ENCODE measurements at regions not wholly inside any gene's neighbourhood (a gene's known extent, or its start where the extent isn't known, plus 50 kb on each side); places are given as distances from the start of the nearest gene placed in this dataset.
A peak's percentile ranks its signal among the peaks of the same experiment; 100 is the strongest.

- H3K4me1 ChIP-seq (ENCODE audit: control insufficient read depth, insufficient read depth, low read length): no peaks in the 10 kb centered on the region
- H3K9me3 ChIP-seq (ENCODE audit: control insufficient read depth, low read length): no peaks in the 10 kb centered on the region
- no peak for DNase-seq
- 51% methylated on average over 7 of the region's 7 CpGs for WGBS
- ATAC-seq: no peak
- no peak overlapping the region for H3K4me3 ChIP-seq (ENCODE audit: low read length)
- H3K27ac ChIP-seq (ENCODE audit: low read length): no peak overlapping the region
- no peaks in the 10 kb centered on the region for H3K27me3 ChIP-seq (ENCODE audit: control insufficient read depth, insufficient read depth)
- intact Hi-C loops (cut with DNase I): no loop called here
Observed at GRCh38 chr18:37741032-37741623, 175.5 kb upstream of the CELF4 start.

DNA sequence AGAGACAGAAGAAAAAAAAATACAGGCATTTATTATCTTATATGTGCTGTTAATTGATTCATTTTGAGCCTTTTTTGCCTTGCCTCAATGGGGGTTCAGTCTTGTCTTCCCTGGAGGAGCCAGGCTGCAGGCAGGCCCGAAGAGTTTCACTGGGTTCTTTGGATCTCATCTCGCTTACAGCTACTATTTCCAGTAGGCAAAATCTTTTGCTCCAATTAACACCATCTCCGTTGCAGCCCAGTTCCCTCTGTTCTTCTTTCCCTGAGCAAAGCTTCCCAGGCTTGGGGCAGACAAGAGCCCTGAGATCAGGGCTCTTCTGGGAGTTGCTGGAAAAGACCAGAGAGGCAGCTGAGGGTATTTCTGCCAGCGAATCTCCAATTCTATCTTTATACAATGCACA, 168.8 kb upstream of the CELF4 start:
- Histone ChIP-seq H3K27ac (ENCODE audit: low read length) (no peak overlapping the region), H3K4me1 (ENCODE audit: control insufficient read depth, insufficient read depth, low read length) (no peaks in the 10 kb centered on the region), H3K9me3 (ENCODE audit: control insufficient read depth, low read length) (no peaks in the 10 kb centered on the region), H3K4me3 (ENCODE audit: low read length) (no peak overlapping the region), H3K27me3 (ENCODE audit: control insufficient read depth, insufficient read depth) (no peaks in the 10 kb centered on the region)
- WGBS: 80% methylated on average over 4 of the region's 4 CpGs
- intact Hi-C loops (cut with DNase I): no loop called here
- DNase-seq (no peak), ATAC-seq (no peak)

GRCh38 chr18:37729716-37730115, 164.1 kb upstream of the CELF4 start:
- DNase-seq: no peak
- Histone ChIP-seq H3K27me3 (ENCODE audit: control insufficient read depth, insufficient read depth) (no peaks in the 10 kb centered on the region), H3K4me1 (ENCODE audit: control insufficient read depth, insufficient read depth, low read length) (no peaks in the 10 kb centered on the region), H3K9me3 (ENCODE audit: control insufficient read depth, low read length) (no peaks in the 10 kb centered on the region), H3K4me3 (ENCODE audit: low read length) (no peak overlapping the region), H3K27ac (ENCODE audit: low read length) (no peak overlapping the region)
- 81% methylated on average over 5 of the region's 5 CpGs for WGBS
- ATAC-seq: no peak
- intact Hi-C loops (cut with DNase I): no loop called here

- no peak for DNase-seq
- 90% methylated on average over 4 of the region's 4 CpGs for WGBS
- no peak for ATAC-seq
- no peaks in the 10 kb centered on the region for H3K4me1 ChIP-seq (ENCODE audit: control insufficient read depth, insufficient read depth, low read length)
- no peak overlapping the region for H3K4me3 ChIP-seq (ENCODE audit: low read length)
- H3K9me3 ChIP-seq (ENCODE audit: control insufficient read depth, low read length): no peaks in the 10 kb centered on the region
- no peaks in the 10 kb centered on the region for H3K27me3 ChIP-seq (ENCODE audit: control insufficient read depth, insufficient read depth)
- intact Hi-C loops (cut with DNase I): no loop called here
- H3K27ac ChIP-seq (ENCODE audit: low read length): no peak overlapping the region
Observed at GRCh38 chr18:37724206-37724605, 158.6 kb upstream of the CELF4 start.

DNA sequence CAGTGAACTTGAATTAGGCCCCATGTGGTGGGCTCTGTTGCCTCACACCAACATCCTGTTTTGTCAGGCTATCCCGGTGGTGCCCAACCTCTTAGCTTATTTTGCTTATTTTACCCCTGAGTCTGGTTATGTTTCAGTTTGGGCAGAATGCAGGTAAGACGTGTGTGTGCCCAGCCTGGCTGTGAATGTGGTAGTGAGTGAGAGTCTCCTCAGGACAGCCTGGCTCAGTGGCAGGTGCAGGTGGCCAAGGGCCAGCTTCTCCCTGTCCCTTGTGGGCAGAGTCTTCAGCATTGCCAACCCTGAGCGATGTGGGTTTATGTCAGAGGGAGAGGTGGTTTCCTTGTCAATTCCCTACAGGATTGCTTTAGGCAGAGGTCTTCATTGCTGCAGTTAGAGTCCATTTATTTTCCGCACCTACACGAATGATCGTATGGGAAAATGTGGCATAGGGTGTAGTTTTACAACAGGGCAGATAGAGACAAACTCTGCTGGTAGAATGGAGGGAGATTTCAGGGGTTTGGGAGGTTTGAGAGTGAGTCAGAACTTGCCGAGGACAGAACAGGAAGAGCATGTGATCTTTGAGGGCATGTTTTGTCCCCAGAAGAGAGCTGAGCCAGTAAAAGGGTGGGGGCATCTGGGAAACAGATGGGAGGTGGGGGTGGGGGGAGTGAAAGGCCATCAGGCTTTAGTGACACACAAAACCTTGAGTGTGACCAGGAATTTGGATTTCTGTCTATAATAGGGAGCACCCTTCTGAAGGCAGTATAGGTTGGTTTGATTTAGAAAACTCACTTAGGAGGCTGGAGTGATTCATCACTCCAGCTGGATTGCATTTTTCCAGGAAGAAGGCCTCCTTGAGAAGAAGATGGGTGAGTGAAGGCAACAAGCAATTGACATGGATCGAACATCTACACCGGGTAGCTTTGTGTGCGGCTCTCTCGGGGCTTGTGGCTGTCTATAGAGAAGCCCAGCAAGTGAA, 156.2 kb upstream of the CELF4 start:
- intact Hi-C loops (cut with DNase I): no loop called here
- Histone ChIP-seq H3K4me3 (ENCODE audit: low read length) (no peak overlapping the region), H3K4me1 (ENCODE audit: control insufficient read depth, insufficient read depth, low read length) (no peaks in the 10 kb centered on the region), H3K27ac (ENCODE audit: low read length) (no peak overlapping the region), H3K27me3 (ENCODE audit: control insufficient read depth, insufficient read depth) (no peaks in the 10 kb centered on the region), H3K9me3 (ENCODE audit: control insufficient read depth, low read length) (no peaks in the 10 kb centered on the region)
- WGBS: 81% methylated on average over 11 of the region's 11 CpGs
- ATAC-seq: peak in 1 of 2 donors; percentile 52
- no peak for DNase-seq

DNA sequence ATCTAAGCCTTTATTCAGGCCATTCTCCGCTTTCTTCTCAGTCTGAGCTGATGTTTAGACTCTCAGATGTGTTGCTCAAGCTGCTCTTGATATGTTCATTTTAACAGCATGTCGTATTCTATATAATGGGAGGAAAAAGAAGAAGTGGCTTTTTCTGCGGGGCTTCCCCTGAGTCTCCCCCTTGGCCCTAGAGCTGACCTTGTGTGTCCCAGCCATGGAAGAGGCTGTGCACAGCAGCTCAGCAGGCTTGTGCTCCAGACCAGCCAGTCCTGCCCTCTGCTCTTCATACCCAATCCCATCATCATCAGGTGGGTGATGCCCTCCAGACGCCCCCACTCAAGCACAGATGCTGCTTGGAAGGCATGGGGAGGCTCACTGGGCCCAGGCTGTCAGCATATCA, 155.1 kb upstream of the CELF4 start:
- no peaks in the 10 kb centered on the region for H3K27me3 ChIP-seq (ENCODE audit: control insufficient read depth, insufficient read depth)
- DNase-seq (no peak), ATAC-seq (no peak)
- WGBS: 76% methylated on average over 4 of the region's 4 CpGs
- intact Hi-C loops (cut with DNase I): no loop called here
- no peaks in the 10 kb centered on the region for H3K4me1 ChIP-seq (ENCODE audit: control insufficient read depth, insufficient read depth, low read length)
- H3K27ac ChIP-seq (ENCODE audit: low read length): no peak overlapping the region
- H3K9me3 ChIP-seq (ENCODE audit: control insufficient read depth, low read length): no peaks in the 10 kb centered on the region
- H3K4me3 ChIP-seq (ENCODE audit: low read length): no peak overlapping the region

- Histone ChIP-seq H3K4me3 (ENCODE audit: low read length) (no peak overlapping the region), H3K27me3 (ENCODE audit: control insufficient read depth, insufficient read depth) (no peaks in the 10 kb centered on the region), H3K4me1 (ENCODE audit: control insufficient read depth, insufficient read depth, low read length) (no peaks in the 10 kb centered on the region), H3K9me3 (ENCODE audit: control insufficient read depth, low read length) (no peaks in the 10 kb centered on the region), H3K27ac (ENCODE audit: low read length) (no peak overlapping the region)
- intact Hi-C loops (cut with DNase I): no loop called here
- 85% methylated on average over 2 of the region's 2 CpGs for WGBS
- DNase-seq (no peak), ATAC-seq (no peak)
Observed at GRCh38 chr18:37717656-37718055, 152.1 kb upstream of the CELF4 start.

GRCh38 chr18:37717098-37717497, 151.5 kb upstream of the CELF4 start:
- ATAC-seq (no peak), DNase-seq (no peak)
- intact Hi-C loops (cut with DNase I): no loop called here
- Histone ChIP-seq H3K4me1 (ENCODE audit: control insufficient read depth, insufficient read depth, low read length) (no peaks in the 10 kb centered on the region), H3K4me3 (ENCODE audit: low read length) (no peak overlapping the region), H3K9me3 (ENCODE audit: control insufficient read depth, low read length) (no peaks in the 10 kb centered on the region), H3K27me3 (ENCODE audit: control insufficient read depth, insufficient read depth) (no peaks in the 10 kb centered on the region), H3K27ac (ENCODE audit: low read length) (no peak overlapping the region)
- 64% methylated on average over 2 of the region's 2 CpGs for WGBS

DNA sequence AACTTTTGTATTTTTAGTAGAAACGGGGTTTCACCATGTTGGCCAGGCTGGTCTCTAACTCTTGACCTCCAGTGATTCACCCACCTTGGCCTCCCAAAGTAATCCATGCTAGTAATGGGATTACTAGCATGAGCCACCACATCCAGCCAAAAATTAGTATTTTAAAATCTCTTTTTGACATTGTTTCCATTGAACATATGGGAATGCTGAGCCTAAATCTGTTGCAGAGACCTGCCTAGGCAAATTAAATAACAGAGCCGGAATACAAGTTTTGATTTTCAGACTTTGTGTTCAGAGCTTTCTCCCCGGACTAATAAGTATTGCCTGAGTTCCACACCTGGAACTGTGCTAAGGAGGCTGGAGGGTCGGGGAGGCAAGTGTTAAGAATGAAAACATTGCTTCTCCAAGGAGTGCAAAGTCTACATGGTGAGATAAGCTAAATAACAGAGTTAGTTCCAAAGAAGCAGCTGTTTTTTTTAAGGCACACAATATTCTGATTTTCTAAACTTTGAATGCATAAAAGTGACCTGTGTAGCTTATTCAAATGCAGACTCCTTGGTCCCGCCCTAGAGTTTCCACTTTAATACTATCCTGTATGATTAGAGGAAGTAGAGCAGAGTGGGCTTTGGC, 150.6 kb upstream of the CELF4 start:
- H3K9me3 ChIP-seq (ENCODE audit: control insufficient read depth, low read length): no peaks in the 10 kb centered on the region
- no peaks in the 10 kb centered on the region for H3K27me3 ChIP-seq (ENCODE audit: control insufficient read depth, insufficient read depth)
- no peak overlapping the region for H3K4me3 ChIP-seq (ENCODE audit: low read length)
- 76% methylated on average over 5 of the region's 5 CpGs for WGBS
- no peak for DNase-seq
- H3K27ac ChIP-seq (ENCODE audit: low read length): no peak overlapping the region
- ATAC-seq: no peak
- no peaks in the 10 kb centered on the region for H3K4me1 ChIP-seq (ENCODE audit: control insufficient read depth, insufficient read depth, low read length)
- intact Hi-C loops (cut with DNase I): no loop called here

DNA sequence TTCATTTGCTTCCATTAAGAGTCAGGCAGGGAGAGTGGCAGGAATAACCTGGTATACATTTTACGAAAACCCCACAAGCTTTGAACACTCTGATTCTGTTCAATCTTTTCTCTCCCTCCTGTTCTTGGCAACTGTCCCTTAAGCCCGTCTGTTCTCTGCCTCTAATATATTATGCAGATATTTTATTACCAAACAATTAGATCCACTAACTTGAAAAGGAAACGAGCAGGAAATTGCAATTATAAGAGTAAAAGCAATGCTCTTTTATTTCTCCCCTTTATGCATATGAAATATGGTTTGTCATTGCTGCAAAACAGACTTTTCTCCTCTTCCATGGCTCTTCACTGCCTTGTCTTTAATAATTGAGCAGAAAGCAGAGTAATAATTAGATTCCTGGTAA, 149.1 kb upstream of the CELF4 start:
- Histone ChIP-seq H3K27ac (ENCODE audit: low read length) (no peak overlapping the region), H3K4me1 (ENCODE audit: control insufficient read depth, insufficient read depth, low read length) (no peaks in the 10 kb centered on the region), H3K9me3 (ENCODE audit: control insufficient read depth, low read length) (no peaks in the 10 kb centered on the region), H3K27me3 (ENCODE audit: control insufficient read depth, insufficient read depth) (no peaks in the 10 kb centered on the region), H3K4me3 (ENCODE audit: low read length) (no peak overlapping the region)
- no peak for ATAC-seq
- intact Hi-C loops (cut with DNase I): no loop called here
- no peak for DNase-seq
- 51% methylated on average over 3 of the region's 3 CpGs for WGBS

DNA sequence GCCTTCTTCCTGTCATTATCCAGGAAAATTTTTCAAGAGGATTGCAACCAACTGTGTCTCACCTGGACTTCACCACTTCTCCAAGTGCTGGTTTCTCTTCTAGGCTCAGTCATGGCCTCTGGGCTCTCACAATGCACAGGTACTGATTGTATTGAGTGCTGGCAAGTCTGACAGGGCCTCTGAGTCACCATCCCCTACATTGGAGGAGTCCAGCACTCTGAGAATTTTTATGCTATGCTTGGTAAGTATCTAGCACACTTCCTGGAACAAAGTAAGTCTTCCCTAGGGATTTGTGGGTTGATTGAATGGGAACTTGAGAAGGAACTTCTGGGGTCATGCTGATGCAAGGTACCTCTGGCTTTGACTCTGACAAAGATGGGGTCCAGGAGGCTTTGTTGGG, 147.2 kb upstream of the CELF4 start:
- H3K9me3 ChIP-seq (ENCODE audit: control insufficient read depth, low read length): no peaks in the 10 kb centered on the region
- H3K4me1 ChIP-seq (ENCODE audit: control insufficient read depth, insufficient read depth, low read length): no peaks in the 10 kb centered on the region
- no peaks in the 10 kb centered on the region for H3K27me3 ChIP-seq (ENCODE audit: control insufficient read depth, insufficient read depth)
- H3K27ac ChIP-seq (ENCODE audit: low read length): no peak overlapping the region
- intact Hi-C loops (cut with DNase I): no loop called here
- ATAC-seq (no peak), DNase-seq (no peak)
- no peak overlapping the region for H3K4me3 ChIP-seq (ENCODE audit: low read length)
